ENCODE measurements at regions not wholly inside any gene's neighbourhood (a gene's known extent, or its start where the extent isn't known, plus 50 kb on each side); places are given as distances from the start of the nearest gene placed in this dataset.

DNA sequence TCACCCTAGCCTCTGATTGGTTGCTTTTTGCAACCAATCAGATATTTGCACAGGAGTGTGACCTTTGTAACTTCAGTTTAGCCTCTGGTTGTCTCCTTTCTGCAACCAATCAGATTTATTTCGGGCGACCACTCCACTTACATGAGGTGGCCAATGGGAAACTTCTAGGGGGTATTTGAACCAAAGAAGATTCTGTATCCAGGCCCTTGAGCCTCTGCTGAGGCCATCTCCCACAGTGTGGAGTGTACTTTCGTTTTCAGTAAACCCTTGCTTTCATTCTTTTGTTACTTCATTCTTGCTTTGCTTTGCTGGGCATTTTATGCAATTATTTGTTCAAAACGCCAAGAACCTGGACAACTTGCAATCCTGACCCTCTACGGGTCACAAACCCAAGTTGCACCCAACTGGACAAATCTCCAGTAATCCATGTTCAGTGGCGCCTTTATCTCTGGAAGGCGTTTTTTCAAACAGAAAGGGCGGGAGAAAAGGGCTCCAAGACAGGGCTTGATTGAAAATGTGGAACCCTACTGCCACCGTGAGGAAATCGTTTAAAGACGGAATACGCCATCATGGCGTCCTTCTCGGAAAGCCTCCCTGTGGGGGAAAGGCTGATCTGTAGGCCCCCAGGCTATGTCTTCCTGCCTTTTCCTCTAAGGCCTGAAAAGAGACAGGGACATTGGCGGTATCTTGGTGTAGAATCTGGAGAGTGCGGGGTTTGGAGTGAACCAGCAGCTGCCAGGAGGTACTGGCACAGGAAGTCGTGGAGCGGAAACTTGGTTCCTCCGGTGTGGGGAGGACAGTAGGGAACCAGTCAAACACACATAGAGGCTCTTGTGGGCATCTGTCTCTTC is 184.6 kb downstream of the OR13H1 start:
- TF ChIP-seq PAX5 (IDR thresholded peaks at IDR 0.05; ENCODE audit: insufficient read depth, low read length, severe bottlenecking) (no peak), SPI1 (IDR thresholded peaks at IDR 0.05; ENCODE audit: low read depth, low read length) (no peak)
- FAIRE-seq (no peak), DNase-seq (ENCODE audit: insufficient read length, low spot score) (no peak)

DNA sequence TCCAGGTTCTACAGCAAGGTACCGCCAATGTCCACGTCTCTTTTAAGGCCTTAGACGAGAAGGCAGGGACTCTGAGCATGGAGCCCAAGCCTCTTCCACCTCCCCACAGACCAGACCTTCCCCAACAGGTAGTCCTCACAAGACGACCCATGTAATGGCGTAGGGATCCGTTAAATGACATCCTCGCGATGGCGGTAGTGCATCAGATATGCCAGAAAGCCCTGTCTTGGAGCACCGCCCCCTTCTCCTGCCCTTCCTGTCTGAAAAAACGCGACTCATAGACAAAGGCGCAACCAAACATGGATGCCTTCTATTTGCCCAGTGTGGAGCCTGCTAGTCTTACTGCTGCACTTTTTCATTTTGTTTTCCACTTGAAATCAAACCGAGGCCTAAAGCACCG is 185.4 kb downstream of the OR13H1 start:
- FAIRE-seq = no peak
- TF ChIP-seq SPI1 (IDR thresholded peaks at IDR 0.05; ENCODE audit: low read depth, low read length) (no peak), PAX5 (IDR thresholded peaks at IDR 0.05; ENCODE audit: insufficient read depth, low read length, severe bottlenecking) (no peak)
- no peak for DNase-seq (ENCODE audit: insufficient read length, low spot score)

DNA sequence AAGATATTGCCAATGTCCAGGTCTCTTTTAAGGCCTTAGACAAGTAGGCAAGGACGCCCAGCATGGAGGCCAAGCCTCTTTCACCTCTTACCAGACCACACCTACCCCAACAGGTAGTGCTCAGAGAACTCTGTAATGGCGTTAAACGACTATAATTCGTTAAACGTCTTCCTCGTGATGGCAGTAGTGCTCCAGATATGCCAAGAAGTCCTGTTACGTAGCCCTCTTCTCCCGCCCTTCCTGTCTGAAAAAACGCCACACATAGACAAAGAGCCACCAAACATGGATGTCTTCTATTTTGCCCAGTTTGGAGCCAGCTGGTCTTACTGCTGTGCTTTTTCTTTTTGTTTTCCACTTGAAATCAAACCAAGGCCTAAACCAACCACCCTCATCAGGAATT is 190.7 kb downstream of the OR13H1 start:
- DNase-seq (ENCODE audit: insufficient read length, low spot score) (no peak), FAIRE-seq (peak; percentile 16)
- TF ChIP-seq POLR2AphosphoS5 (IDR thresholded peaks at IDR 0.05; ENCODE audit: low read depth, low read length) (no peak), SPI1 (IDR thresholded peaks at IDR 0.05; ENCODE audit: low read depth, low read length) (no peak), PAX5 (IDR thresholded peaks at IDR 0.05; ENCODE audit: insufficient read depth, low read length, severe bottlenecking) (no peak), POLR2A (IDR thresholded peaks at IDR 0.05; ENCODE audit: low read depth, low read length) (no peak), TAF1 (IDR thresholded peaks at IDR 0.05; ENCODE audit: low read depth, low read length) (no peak), POU2F2 (IDR thresholded peaks at IDR 0.05; ENCODE audit: low read depth, low read length) (no peak)

DNA sequence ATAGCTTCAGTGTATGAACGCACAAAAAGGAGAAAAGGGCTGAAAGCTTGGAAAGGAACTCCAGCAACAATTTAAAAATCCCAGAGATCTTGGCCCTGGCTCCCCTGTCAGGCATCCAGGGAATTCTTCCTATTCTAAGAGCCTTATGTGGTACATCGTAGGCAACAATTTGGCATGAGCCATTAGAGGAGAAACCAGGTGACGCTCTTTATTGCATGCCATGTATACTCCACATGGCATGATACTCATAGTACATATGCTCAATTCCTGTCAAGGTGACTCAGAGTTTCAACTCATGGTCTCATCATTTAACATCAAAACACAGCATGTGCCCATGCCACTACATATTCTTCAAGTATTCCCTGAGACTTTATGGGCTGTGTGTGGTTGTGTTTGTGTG is 191.3 kb downstream of the OR13H1 start:
- TF ChIP-seq POLR2A (IDR thresholded peaks at IDR 0.05; ENCODE audit: low read depth, low read length) (no peak), POU2F2 (IDR thresholded peaks at IDR 0.05; ENCODE audit: low read depth, low read length) (no peak), PAX5 (IDR thresholded peaks at IDR 0.05; ENCODE audit: insufficient read depth, low read length, severe bottlenecking) (no peak), SPI1 (IDR thresholded peaks at IDR 0.05; ENCODE audit: low read depth, low read length) (no peak), TAF1 (IDR thresholded peaks at IDR 0.05; ENCODE audit: low read depth, low read length) (no peak), POLR2AphosphoS5 (IDR thresholded peaks at IDR 0.05; ENCODE audit: low read depth, low read length) (no peak)
- DNase-seq (ENCODE audit: insufficient read length, low spot score) (no peak), FAIRE-seq (no peak)

DNA sequence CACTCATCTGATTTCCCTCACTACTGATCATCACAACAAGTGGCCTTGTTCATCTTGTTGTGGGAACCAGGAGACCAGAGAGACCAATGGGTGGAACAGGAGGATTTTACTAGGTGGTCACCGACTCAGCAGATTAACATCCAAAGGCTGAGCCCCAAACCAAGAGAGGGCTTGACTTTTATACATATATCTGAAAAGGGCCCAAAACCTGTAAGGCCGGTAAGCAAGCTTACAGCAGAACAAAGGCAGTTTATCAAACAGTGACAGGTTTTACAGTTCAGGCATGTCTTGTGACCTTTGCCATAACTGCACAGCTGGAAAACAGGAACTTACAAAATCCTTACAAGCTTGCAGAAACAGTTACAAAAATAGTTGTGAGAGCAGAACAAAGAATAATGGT is 195.9 kb downstream of the OR13H1 start:
- FAIRE-seq (no peak), DNase-seq (ENCODE audit: insufficient read length, low spot score) (no peak)
- TF ChIP-seq SPI1 (IDR thresholded peaks at IDR 0.05; ENCODE audit: low read depth, low read length) = no peak
- no peak for TF ChIP-seq POLR2A (IDR thresholded peaks at IDR 0.05; ENCODE audit: low read depth, low read length)
- no peak for TF ChIP-seq PAX5 (IDR thresholded peaks at IDR 0.05; ENCODE audit: insufficient read depth, low read length, severe bottlenecking)
- TF ChIP-seq POLR2AphosphoS5 (IDR thresholded peaks at IDR 0.05; ENCODE audit: low read depth, low read length) = no peak
- no peak for TF ChIP-seq TAF1 (IDR thresholded peaks at IDR 0.05; ENCODE audit: low read depth, low read length)
- TF ChIP-seq POU2F2 (IDR thresholded peaks at IDR 0.05; ENCODE audit: low read depth, low read length) = no peak

DNA sequence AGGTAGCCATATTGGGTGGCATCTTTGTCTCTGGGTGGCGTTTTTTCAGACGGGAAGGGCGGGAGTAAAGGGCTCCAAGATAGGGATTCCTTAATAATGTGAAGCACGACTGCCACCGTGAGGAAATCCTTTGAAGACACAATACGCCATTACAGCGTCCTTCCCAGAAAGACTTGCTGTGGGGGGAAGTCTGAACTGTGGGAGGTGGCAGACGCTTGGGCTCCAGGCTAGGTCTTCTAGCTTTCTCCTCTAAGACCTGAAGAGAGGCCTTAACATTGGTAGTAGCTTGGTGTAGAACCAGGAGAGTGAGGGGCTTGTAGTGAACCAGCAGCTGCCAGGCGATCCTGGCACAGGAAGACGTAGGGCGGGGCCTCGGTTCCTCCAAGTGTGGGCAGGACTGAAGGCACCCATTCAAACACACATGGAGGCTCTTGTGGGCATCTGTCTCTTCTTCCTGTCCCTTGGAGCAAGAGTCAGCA is 197.3 kb downstream of the OR13H1 start:
- DNase-seq (ENCODE audit: insufficient read length, low spot score) = no peak
- FAIRE-seq = no peak

DNA sequence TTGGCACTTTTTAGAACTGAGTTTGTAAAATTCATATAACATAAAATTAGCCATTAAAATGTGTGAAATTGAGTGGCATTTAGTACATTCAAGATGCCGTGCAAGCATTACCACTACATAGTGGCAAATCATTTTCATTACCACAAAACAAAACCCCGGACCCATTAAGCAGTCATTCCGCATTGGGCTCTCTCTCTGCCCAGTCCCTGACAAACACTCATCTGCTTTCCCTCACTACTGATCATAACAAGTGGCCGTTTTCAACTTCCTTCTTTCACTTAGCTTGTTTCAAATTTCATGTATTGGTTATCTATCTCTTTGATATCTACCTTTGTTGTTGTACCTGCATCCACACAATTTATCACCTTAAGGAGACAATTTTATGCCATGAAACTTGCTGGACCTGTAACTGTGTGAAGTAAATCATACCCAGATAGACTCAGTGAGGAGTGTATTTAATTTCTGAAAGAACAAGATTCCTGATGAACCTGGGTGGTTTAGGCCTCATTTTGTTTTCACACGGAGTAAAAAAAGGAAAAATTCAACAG is 202.1 kb downstream of the OR13H1 start:
- no peak for DNase-seq (ENCODE audit: insufficient read length, low spot score)
- no peak for TF ChIP-seq POLR2AphosphoS5 (IDR thresholded peaks at IDR 0.05; ENCODE audit: low read depth, low read length)
- no peak for TF ChIP-seq POLR2A (IDR thresholded peaks at IDR 0.05; ENCODE audit: low read depth, low read length)
- no peak for TF ChIP-seq TAF1 (IDR thresholded peaks at IDR 0.05; ENCODE audit: low read depth, low read length)
- TF ChIP-seq POU2F2 (IDR thresholded peaks at IDR 0.05; ENCODE audit: low read depth, low read length) = no peak
- TF ChIP-seq PAX5 (IDR thresholded peaks at IDR 0.05; ENCODE audit: insufficient read depth, low read length, severe bottlenecking) = no peak
- TF ChIP-seq SPI1 (IDR thresholded peaks at IDR 0.05; ENCODE audit: low read depth, low read length) = no peak
- FAIRE-seq = no peak

More for the DNA sequence above, 197.3 kb downstream of the OR13H1 start:
- TF ChIP-seq SPI1 (IDR thresholded peaks at IDR 0.05; ENCODE audit: low read depth, low read length) (no peak), POLR2AphosphoS5 (IDR thresholded peaks at IDR 0.05; ENCODE audit: low read depth, low read length) (no peak), POU2F2 (IDR thresholded peaks at IDR 0.05; ENCODE audit: low read depth, low read length) (no peak), PAX5 (IDR thresholded peaks at IDR 0.05; ENCODE audit: insufficient read depth, low read length, severe bottlenecking) (no peak), POLR2A (IDR thresholded peaks at IDR 0.05; ENCODE audit: low read depth, low read length) (no peak), TAF1 (IDR thresholded peaks at IDR 0.05; ENCODE audit: low read depth, low read length) (no peak)

DNA sequence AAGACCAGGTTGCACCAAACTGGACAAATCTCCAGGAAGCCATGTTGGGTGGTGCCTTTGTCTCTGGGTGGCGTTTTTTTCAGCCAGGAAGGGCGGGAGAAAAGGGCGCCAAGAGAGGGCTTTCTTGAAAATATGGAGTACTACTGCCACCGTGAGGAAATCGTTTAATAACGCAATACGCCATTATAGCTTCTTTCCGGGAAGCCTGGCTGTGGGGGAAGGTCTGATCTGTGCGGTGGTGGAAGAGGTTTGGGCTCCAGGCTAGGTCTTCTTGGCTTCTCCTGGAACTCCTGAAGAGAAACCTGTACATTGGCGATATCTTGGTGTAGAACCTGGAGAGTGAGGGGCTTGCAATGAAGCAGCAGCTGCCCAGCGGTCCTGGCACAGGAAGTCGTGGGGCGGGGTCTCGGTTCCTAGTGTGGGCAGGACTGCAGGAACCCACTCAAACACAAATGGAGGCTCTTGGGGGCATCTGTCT is 202.7 kb downstream of the OR13H1 start:
- DNase-seq (ENCODE audit: insufficient read length, low spot score) (no peak), FAIRE-seq (no peak)
- no peak for TF ChIP-seq POLR2A (IDR thresholded peaks at IDR 0.05; ENCODE audit: low read depth, low read length)
- TF ChIP-seq POLR2AphosphoS5 (IDR thresholded peaks at IDR 0.05; ENCODE audit: low read depth, low read length) = no peak
- TF ChIP-seq POU2F2 (IDR thresholded peaks at IDR 0.05; ENCODE audit: low read depth, low read length) = no peak
- no peak for TF ChIP-seq PAX5 (IDR thresholded peaks at IDR 0.05; ENCODE audit: insufficient read depth, low read length, severe bottlenecking)
- TF ChIP-seq TAF1 (IDR thresholded peaks at IDR 0.05; ENCODE audit: low read depth, low read length) = no peak
- no peak for TF ChIP-seq SPI1 (IDR thresholded peaks at IDR 0.05; ENCODE audit: low read depth, low read length)

DNA sequence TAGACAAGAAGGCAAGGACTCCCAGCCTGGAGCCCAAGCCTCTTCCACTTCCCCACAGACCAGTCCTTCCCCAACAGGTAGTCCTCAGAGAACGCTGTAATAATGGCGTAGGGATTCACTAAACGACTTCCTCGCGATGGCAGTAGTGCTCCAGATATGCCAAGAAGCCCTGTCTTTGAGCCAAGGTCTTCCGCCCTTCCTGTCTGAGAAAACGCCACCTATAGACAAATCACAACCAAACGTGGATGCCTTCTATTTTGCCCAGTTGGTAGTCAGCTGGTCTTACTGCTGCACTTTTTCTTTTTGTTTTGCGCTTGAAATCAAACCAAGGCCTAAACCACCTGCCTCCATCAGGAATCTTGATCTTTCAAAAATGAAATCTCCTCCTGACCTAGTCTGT is 203.3 kb downstream of the OR13H1 start:
- no peak for DNase-seq (ENCODE audit: insufficient read length, low spot score)
- FAIRE-seq = no peak

More for the DNA sequence above, 203.3 kb downstream of the OR13H1 start:
- TF ChIP-seq POLR2AphosphoS5 (IDR thresholded peaks at IDR 0.05; ENCODE audit: low read depth, low read length) (no peak), POLR2A (IDR thresholded peaks at IDR 0.05; ENCODE audit: low read depth, low read length) (no peak), POU2F2 (IDR thresholded peaks at IDR 0.05; ENCODE audit: low read depth, low read length) (no peak), PAX5 (IDR thresholded peaks at IDR 0.05; ENCODE audit: insufficient read depth, low read length, severe bottlenecking) (no peak), TAF1 (IDR thresholded peaks at IDR 0.05; ENCODE audit: low read depth, low read length) (no peak), SPI1 (IDR thresholded peaks at IDR 0.05; ENCODE audit: low read depth, low read length) (no peak)
